ENCODE measurements at regions not wholly inside any gene's neighbourhood (a gene's known extent, or its start where the extent isn't known, plus 50 kb on each side); places are given as distances from the start of the nearest gene placed in this dataset.

DNA sequence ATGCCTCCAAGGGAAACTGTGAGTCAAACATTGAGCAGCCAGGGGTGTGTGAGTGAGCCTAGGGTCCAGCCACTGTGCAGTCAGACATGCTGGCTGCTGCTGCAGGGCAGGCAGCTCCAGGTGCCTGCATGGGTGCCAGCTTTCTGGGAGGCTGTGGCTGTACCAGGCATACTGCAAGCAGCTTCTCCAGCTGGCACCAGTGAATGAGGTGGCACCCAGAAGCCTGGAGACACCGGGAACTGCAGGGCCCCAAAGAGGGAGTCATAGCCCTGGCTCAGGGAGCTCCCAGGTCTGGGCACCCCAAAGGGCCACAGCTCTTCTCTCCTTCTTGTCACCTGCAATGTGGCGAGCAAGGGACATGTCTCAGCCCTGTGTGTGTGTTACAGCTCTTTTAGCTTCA lies 283.2 kb downstream of the RPRM start:
- Histone ChIP-seq H3K27ac (ENCODE audit: low read depth, low read length) (no peak overlapping the region), H3K4me1 (ENCODE audit: insufficient read depth, low read length) (no peaks in the 10 kb centered on the region), H3K79me2 (ENCODE audit: insufficient read depth, low read length) (no peaks in the 10 kb centered on the region), H3K27me3 (ENCODE audit: insufficient read depth, low read length) (no peaks in the 10 kb centered on the region), H3K4me3 (ENCODE audit: insufficient read depth, low read length) (no peak overlapping the region), H3K4me2 (ENCODE audit: insufficient read depth, low read length) (no peak overlapping the region), H3K9me3 (ENCODE audit: low read depth, low read length) (no peaks in the 10 kb centered on the region), H3K36me3 (ENCODE audit: insufficient read depth, low read length) (no peaks in the 10 kb centered on the region), H2AFZ (ENCODE audit: low read length) (no peak overlapping the region), H4K20me1 (ENCODE audit: insufficient read depth, low read length) (no peaks in the 10 kb centered on the region)
- no peak for DNase-seq (ENCODE audit: insufficient read length, low spot score, missing footprints)
- TF ChIP-seq, protein P1, sequence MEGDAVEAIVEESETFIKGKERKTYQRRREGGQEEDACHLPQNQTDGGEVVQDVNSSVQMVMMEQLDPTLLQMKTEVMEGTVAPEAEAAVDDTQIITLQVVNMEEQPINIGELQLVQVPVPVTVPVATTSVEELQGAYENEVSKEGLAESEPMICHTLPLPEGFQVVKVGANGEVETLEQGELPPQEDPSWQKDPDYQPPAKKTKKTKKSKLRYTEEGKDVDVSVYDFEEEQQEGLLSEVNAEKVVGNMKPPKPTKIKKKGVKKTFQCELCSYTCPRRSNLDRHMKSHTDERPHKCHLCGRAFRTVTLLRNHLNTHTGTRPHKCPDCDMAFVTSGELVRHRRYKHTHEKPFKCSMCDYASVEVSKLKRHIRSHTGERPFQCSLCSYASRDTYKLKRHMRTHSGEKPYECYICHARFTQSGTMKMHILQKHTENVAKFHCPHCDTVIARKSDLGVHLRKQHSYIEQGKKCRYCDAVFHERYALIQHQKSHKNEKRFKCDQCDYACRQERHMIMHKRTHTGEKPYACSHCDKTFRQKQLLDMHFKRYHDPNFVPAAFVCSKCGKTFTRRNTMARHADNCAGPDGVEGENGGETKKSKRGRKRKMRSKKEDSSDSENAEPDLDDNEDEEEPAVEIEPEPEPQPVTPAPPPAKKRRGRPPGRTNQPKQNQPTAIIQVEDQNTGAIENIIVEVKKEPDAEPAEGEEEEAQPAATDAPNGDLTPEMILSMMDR (IDR thresholded peaks at IDR 0.05; ENCODE audit: extremely low read depth, low read depth, low read length), result no peak

DNA sequence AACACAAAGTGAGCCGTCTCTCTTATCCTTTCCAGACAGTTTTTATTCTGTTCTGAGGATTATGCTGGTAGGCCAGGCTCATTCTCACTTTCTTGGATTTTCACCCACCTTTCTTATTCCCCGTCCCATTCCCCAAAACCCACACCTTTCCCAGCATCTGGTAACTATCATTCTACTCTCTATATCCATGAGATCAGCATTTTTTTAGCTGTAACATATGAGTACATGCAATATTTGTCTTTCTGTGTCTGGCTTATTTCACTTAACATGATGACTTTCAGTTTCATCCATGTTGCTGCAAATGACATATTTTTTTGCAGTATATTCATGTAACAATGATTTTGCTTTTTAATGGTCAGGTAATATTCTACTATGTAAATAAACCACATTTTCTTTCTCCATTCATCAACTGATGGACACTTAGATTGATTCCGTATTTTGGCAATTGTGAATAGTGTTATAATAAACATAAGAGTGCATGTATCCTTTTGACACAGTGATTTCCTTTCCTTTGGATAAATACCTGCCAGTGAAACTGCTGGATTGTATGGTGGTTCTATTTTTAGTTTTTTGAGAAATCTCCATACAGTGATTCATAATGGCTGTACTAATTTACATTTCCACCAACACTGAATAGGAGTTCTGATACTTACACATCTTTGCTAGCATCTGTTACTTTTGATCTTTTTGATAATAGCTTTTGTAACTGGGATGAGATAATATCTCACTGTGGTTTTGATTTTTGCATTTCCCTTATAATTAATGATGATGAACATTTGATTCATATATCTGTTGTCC lies 289.3 kb downstream of the RPRM start:
- Histone ChIP-seq H2AFZ (ENCODE audit: low read length) (no peak overlapping the region), H3K4me3 (ENCODE audit: insufficient read depth, low read length) (no peak overlapping the region), H3K36me3 (ENCODE audit: insufficient read depth, low read length) (no peaks in the 10 kb centered on the region), H4K20me1 (ENCODE audit: insufficient read depth, low read length) (no peaks in the 10 kb centered on the region), H3K27ac (ENCODE audit: low read depth, low read length) (no peak overlapping the region), H3K4me2 (ENCODE audit: insufficient read depth, low read length) (no peak overlapping the region), H3K4me1 (ENCODE audit: insufficient read depth, low read length) (no peaks in the 10 kb centered on the region), H3K9me3 (ENCODE audit: low read depth, low read length) (no peaks in the 10 kb centered on the region), H3K27me3 (ENCODE audit: insufficient read depth, low read length) (no peaks in the 10 kb centered on the region), H3K79me2 (ENCODE audit: insufficient read depth, low read length) (no peaks in the 10 kb centered on the region)
- TF ChIP-seq, protein P1 (IDR thresholded peaks at IDR 0.05; ENCODE audit: extremely low read depth, low read depth, low read length), result no peak
- no peak for DNase-seq (ENCODE audit: insufficient read length, low spot score, missing footprints)

DNA sequence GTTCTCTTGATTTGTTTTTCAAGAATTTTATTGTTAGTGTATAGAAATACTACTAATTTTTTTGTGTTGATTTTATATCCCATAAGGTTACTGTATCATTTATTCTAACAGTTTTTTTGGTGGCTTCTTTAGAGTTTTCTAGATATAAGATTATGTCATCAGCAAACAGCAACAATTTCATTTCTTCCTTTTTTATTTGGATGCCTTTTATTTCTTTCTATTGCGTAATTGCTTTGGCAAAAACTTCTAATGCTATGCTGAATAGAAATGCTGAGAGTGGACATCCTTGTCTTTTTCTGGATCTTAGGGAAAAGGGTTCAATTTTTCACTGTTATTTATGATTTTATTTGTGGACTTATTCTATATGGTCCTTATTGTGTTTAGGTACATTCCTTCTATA lies 298.8 kb downstream of the RPRM start:
- Histone ChIP-seq H3K9me3 (ENCODE audit: low read depth, low read length) (no peaks in the 10 kb centered on the region), H2AFZ (ENCODE audit: low read length) (no peak overlapping the region), H4K20me1 (ENCODE audit: insufficient read depth, low read length) (no peaks in the 10 kb centered on the region), H3K27ac (ENCODE audit: low read depth, low read length) (no peak overlapping the region), H3K27me3 (ENCODE audit: insufficient read depth, low read length) (no peaks in the 10 kb centered on the region), H3K36me3 (ENCODE audit: insufficient read depth, low read length) (no peaks in the 10 kb centered on the region), H3K4me3 (ENCODE audit: insufficient read depth, low read length) (no peak overlapping the region), H3K4me1 (ENCODE audit: insufficient read depth, low read length) (no peaks in the 10 kb centered on the region), H3K79me2 (ENCODE audit: insufficient read depth, low read length) (no peaks in the 10 kb centered on the region), H3K4me2 (ENCODE audit: insufficient read depth, low read length) (no peak overlapping the region)
- TF ChIP-seq, protein P1 (IDR thresholded peaks at IDR 0.05; ENCODE audit: extremely low read depth, low read depth, low read length), result no peak
- no peak for DNase-seq (ENCODE audit: insufficient read length, low spot score, missing footprints)

DNA sequence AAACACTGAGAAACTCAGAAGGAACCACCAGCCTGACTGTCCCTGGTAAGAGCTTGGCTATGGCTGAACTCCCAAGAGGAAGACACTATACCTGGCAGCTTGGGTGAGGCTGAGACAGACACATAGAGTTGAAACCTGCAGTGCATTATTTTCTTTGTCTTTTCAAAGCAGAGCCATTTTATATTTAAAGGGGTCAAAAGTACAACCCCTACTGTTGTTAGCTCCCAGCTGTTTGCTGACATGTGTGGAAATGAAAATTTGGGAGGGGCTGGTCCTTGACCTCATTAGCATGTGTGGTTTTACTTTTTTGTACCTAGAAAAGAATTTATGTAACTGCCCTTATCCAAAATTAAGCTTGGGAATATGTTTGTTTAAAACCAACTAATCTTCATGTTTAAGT lies 309.0 kb downstream of the RPRM start:
- no peak for DNase-seq (ENCODE audit: insufficient read length, low spot score, missing footprints)
- H4K20me1 ChIP-seq (ENCODE audit: insufficient read depth, low read length), result no peaks in the 10 kb centered on the region
- no peaks in the 10 kb centered on the region for H3K79me2 ChIP-seq (ENCODE audit: insufficient read depth, low read length)
- TF ChIP-seq, protein P1 (IDR thresholded peaks at IDR 0.05; ENCODE audit: extremely low read depth, low read depth, low read length), result no peak
- H3K27me3 ChIP-seq (ENCODE audit: insufficient read depth, low read length), result no peaks in the 10 kb centered on the region
- no peaks in the 10 kb centered on the region for H3K9me3 ChIP-seq (ENCODE audit: low read depth, low read length)
- H2AFZ ChIP-seq (ENCODE audit: low read length), result no peak overlapping the region
- H3K4me3 ChIP-seq (ENCODE audit: insufficient read depth, low read length), result no peak overlapping the region
- H3K27ac ChIP-seq (ENCODE audit: low read depth, low read length), result no peak overlapping the region
- H3K36me3 ChIP-seq (ENCODE audit: insufficient read depth, low read length), result no peaks in the 10 kb centered on the region
- H3K4me2 ChIP-seq (ENCODE audit: insufficient read depth, low read length), result no peak overlapping the region
- no peaks in the 10 kb centered on the region for H3K4me1 ChIP-seq (ENCODE audit: insufficient read depth, low read length)

Data from osteoblast (primary cell).